Brain microvascular endothelial cell (primary cell): ENCODE measurements at regions not wholly inside any gene's neighbourhood (a gene's known extent, or its start where the extent isn't known, plus 50 kb on each side); places are given as distances from the start of the nearest gene placed in this dataset.
A peak's percentile ranks its signal among the peaks of the same experiment; 100 is the strongest.

Source experiments
- DNase-seq: peaks from one replicate; pipeline ENCODE4 v3.0.0-alpha.2; 2020
- H3K27ac ChIP-seq: fragments of 250-450 bp; sonication (Bioruptor Pico); 2 replicates; pipeline ENCODE4 v1.5.1; 2020; ENCODE audit warnings: mild to moderate bottlenecking, moderate library complexity
- H3K27me3 ChIP-seq: fragments of 250-450 bp; sonication (Bioruptor Pico); replicated peaks from 2 replicates; pipeline ENCODE4 v1.5.1; 2020; ENCODE audit warnings: mild to moderate bottlenecking
- H3K36me3 ChIP-seq: fragments of 250-450 bp; sonication (Bioruptor Pico); replicated peaks from 2 replicates; pipeline ENCODE4 v1.5.1; 2020; ENCODE audit warnings: mild to moderate bottlenecking
- H3K4me3 ChIP-seq: 2 replicates; pipeline ENCODE4 v1.5.1; 2011; ENCODE audit warnings: low read depth, mild to moderate bottlenecking, control low read depth, low read length, moderate library complexity
- in situ Hi-C: cut with HindIII; loops from 2 replicates; pipeline ENCODE4 v1.10.0; 2017; ENCODE audit warnings: low sequenced_read_pairs, low pct_ligation_motif_present
- TF ChIP-seq, protein P1 (sequence below): IDR thresholded peaks from 2 replicates; pipeline ENCODE4 v1.5.1; 2011; ENCODE audit warnings: low read depth, mild to moderate bottlenecking, moderate library complexity, low read length, control low read depth, inconsistent platforms; ENCODE audit errors: missing control alignments

DNA sequence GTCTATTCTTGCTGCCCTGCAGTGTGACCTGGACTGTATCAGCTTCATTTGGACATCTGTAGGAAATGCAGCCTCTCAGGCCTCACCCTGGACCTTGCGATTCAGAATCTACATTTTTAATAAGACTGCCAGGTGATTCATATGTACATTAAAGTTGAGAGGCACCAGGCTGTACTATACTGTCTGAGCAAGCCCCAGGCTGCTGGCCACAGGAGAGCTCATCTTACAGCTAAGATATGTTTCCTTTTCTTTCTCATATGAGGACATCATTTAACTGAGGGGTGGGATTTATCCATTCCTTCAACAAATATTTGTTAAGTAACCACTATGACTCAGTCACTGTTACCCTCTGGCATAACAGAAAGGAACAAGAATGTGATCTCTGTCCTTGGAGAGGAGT is 78.2 kb upstream of the GCFC2 start:
- Histone ChIP-seq H3K27ac (no peak overlapping the region), H3K36me3 (no peaks in the 10 kb centered on the region), H3K27me3 (no peaks in the 10 kb centered on the region), H3K4me3 (no peak overlapping the region)
- peak; percentile 0 for DNase-seq
- TF ChIP-seq, protein P1, sequence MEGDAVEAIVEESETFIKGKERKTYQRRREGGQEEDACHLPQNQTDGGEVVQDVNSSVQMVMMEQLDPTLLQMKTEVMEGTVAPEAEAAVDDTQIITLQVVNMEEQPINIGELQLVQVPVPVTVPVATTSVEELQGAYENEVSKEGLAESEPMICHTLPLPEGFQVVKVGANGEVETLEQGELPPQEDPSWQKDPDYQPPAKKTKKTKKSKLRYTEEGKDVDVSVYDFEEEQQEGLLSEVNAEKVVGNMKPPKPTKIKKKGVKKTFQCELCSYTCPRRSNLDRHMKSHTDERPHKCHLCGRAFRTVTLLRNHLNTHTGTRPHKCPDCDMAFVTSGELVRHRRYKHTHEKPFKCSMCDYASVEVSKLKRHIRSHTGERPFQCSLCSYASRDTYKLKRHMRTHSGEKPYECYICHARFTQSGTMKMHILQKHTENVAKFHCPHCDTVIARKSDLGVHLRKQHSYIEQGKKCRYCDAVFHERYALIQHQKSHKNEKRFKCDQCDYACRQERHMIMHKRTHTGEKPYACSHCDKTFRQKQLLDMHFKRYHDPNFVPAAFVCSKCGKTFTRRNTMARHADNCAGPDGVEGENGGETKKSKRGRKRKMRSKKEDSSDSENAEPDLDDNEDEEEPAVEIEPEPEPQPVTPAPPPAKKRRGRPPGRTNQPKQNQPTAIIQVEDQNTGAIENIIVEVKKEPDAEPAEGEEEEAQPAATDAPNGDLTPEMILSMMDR, result no peak
- in situ Hi-C loops, result no loop called here

- H3K27ac ChIP-seq, result no peak overlapping the region
- no peak for DNase-seq
- no peaks in the 10 kb centered on the region for H3K36me3 ChIP-seq
- in situ Hi-C loops, result no loop called here
- TF ChIP-seq, protein P1, result no peak
- H3K27me3 ChIP-seq, result no peaks in the 10 kb centered on the region
- H3K4me3 ChIP-seq, result no peak overlapping the region
Observed at GRCh38 chr2:75788154-75788553, 77.4 kb upstream of the GCFC2 start.

DNA sequence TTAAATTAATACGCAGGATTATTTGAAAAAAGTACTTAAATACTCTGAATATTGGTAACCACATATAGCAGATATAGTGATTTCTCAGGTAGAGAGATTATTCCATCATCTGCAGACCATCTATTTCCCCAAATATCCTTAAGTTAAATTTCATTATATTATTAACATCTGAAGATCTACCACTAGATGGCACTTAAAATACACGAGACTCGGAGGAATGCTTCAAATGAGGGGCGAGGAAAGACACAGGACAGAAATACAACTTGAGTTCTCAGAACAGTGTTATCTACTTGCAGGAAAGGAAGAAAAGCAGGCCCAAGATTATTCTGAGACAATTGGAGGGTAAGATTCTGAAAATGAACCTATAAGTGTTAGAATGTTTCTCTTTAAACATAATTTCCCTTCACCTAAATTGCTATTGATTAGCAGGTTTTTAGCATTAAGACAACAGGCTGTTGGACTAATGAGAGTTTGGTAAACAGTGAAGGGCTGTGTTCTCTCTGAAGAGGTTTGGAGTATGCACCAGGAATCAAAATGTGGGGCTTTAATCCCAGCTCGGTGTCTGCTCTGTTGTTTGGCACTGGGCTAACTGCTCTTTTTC is 76.9 kb upstream of the GCFC2 start:
- peak; percentile 5 for DNase-seq
- H3K27me3 ChIP-seq, result no peaks in the 10 kb centered on the region
- H3K36me3 ChIP-seq, result no peaks in the 10 kb centered on the region
- no peak overlapping the region for H3K27ac ChIP-seq
- TF ChIP-seq, protein P1, result peak; percentile 51
- no peak overlapping the region for H3K4me3 ChIP-seq
- in situ Hi-C loops, result no loop called here

DNA sequence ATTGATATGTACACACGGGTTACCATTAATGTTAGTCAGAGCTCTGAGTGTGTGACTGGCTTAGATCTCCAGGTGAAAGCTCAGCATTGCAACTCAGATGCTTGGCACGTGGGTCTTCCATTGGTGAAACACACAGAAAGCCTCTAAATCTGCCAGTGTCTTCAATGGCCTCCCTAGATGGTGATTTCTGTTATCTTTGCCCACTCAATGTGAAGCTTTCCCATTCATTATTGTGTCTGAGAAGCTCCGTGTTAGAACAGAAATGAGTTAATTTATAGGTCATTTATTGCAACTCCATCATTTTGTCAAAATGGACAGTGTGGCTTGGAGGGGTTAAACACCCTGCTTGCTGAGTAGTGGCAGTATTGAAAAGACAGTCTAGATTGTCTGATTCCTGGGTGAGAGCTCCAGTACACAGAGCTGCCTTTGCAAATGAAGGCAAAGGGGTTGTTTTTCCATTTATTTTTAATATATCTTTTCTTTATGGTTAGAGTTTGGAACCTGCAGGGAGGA is 64.7 kb upstream of the GCFC2 start:
- no peaks in the 10 kb centered on the region for H3K36me3 ChIP-seq
- H3K27me3 ChIP-seq, result no peaks in the 10 kb centered on the region
- TF ChIP-seq, protein P1, result no peak
- no peak overlapping the region for H3K27ac ChIP-seq
- in situ Hi-C loops, result no loop called here
- no peak overlapping the region for H3K4me3 ChIP-seq
- DNase-seq, result no peak

DNA sequence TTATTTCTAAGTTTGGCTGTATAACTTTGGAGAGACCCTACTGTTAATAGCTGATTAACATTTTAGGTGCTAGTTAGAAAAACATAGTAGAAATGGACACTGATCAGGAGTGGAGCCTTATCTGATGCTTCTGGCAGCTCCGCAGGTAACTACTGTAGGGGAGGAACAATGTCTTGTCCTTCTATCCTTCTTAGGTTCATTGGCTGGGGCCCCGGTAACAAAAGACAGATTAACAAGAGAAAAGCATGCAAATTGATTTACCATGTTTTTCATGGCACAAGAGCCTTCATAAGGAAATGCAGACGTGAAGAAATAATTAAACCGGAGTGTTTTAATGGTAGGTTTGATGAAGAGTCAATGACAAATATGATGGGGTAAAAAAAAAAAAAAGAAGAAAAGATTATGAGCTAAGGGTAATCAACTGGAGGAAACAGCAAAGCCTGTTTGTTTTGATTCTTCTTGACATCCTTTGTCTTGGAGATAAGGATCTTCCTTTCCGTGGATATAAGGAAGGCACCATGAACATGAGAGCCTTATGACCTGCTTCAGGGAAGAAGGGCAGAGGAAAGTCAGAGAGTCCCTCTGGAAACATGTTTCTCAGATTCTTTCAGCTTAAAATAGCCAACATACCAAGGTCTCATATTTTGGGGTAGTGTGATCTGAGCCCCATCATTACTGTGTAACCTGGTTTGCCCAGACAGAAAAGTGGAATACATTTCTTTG is 62.4 kb upstream of the GCFC2 start:
- no peaks in the 10 kb centered on the region for H3K27me3 ChIP-seq
- TF ChIP-seq, protein P1, result no peak
- in situ Hi-C loops, result no loop called here
- DNase-seq, result no peak
- H3K27ac ChIP-seq, result no peak overlapping the region
- no peaks in the 10 kb centered on the region for H3K36me3 ChIP-seq
- no peak overlapping the region for H3K4me3 ChIP-seq
